GM12865 (cell line): ENCODE measurements at regions not wholly inside any gene's neighbourhood (a gene's known extent, or its start where the extent isn't known, plus 50 kb on each side); places are given as distances from the start of the nearest gene placed in this dataset.

Experiments used
- DNase-seq: peaks from one replicate; pipeline ENCODE4 v3.0.0; 2010; ENCODE audit warnings: low read depth
- H3K4me3 ChIP-seq: 2 replicates; pipeline ENCODE4 v1.5.1; 2011; ENCODE audit warnings: mild to moderate bottlenecking, low read depth, low read length, control low read depth
- CTCF ChIP-seq: IDR thresholded peaks from 2 replicates; pipeline ENCODE4 v1.5.1; 2011; ENCODE audit warnings: low read length, control low read depth, low read depth, inconsistent platforms; ENCODE audit not compliant: insufficient read depth; ENCODE audit errors: missing control alignments

- no peak for TF ChIP-seq CTCF
- DNase-seq, result no peak
- H3K4me3 ChIP-seq, result no peak overlapping the region
These were observed 244.2 kb downstream of the CBLL2 start for GRCh38 chrX:22516893-22517292.

- DNase-seq, result no peak
- no peak for TF ChIP-seq CTCF
- H3K4me3 ChIP-seq, result no peak overlapping the region
These were observed 247.6 kb downstream of the CBLL2 start for GRCh38 chrX:22520128-22520828.

DNA sequence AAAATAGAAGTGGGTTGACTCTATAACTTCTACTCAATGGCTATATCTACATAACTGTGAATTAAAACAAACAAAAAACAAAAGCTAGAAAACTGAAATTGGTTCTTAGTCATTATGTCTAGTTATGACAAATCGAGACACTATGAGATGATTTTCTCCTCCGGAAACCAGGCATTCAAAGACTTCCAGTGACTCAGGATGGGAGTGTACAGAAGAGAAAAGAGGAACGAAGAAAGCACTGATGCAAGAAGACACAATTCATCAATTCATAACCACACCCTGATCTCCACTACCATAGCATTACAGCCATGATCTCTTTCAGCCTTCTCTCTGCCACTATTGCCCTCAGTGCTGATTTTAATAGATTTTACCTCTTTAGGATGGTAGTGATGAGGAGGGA is 253.6 kb downstream of the CBLL2 start:
- TF ChIP-seq CTCF, result no peak
- peak; percentile 70 for DNase-seq
- no peak overlapping the region for H3K4me3 ChIP-seq

DNA sequence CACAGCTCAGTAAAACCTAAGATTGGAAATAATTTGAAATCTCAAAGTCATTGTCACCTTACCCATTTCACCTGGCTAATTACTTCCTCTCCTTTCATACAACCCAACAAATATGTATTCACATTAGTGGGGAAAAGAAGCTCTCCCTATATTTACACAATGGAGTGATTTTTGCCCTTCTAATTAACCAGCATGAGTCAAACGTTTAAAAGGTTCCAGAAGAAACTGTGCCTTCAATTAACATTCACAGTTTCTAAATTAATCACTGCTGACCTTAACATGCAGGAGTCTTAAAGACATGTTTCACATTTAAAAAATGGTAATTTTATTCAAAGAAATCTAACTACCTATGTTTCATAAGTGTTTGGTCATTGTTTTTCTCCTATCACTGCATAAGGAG is 254.6 kb downstream of the CBLL2 start:
- no peak for TF ChIP-seq CTCF
- peak; percentile 0 for DNase-seq
- H3K4me3 ChIP-seq, result no peak overlapping the region

DNA sequence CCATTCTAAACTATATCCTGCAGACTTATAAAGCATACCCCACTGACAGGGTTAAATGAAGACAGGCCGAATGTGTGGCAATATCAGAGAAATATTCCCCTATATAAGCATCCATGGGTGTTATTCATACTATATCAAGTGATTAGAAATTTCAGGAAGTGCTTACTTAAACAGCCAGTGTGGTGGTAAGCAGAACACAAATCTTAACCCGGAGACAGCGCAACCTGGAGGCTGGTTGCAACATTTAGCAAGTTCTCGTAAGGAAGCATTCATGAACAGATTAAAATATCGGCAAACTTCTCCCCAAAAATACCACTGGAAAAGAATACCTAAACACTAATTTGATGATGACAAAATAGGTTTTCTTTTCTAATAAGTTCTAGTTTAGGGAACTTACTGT is 261.2 kb downstream of the CBLL2 start:
- H3K4me3 ChIP-seq, result no peak overlapping the region
- peak; percentile 5 for DNase-seq
- TF ChIP-seq CTCF, result no peak

- no peak overlapping the region for H3K4me3 ChIP-seq
- no peak for DNase-seq
- no peak for TF ChIP-seq CTCF
These were observed 261.9 kb downstream of the CBLL2 start for GRCh38 chrX:22534643-22535042.

GRCh38 chrX:22536746-22537304 is 264.1 kb downstream of the CBLL2 start:
- TF ChIP-seq CTCF, result no peak
- no peak overlapping the region for H3K4me3 ChIP-seq
- no peak for DNase-seq
